ENCODE measurements at regions not wholly inside any gene's neighbourhood (a gene's known extent, or its start where the extent isn't known, plus 50 kb on each side); places are given as distances from the start of the nearest gene placed in this dataset.
"Not testable (repeated sequence)": the region's sequence is repeated elsewhere in the genome, so short reads cannot be mapped to it uniquely, and the experiment has no call there.

- no peak for DNase-seq (ENCODE audit: low spot score)
Observed at GRCh38 chr13:87311165-87311564, 360.0 kb upstream of the SLITRK5 start.

GRCh38 chr13:87314822-87315221 lies 356.3 kb upstream of the SLITRK5 start:
- DNase-seq (ENCODE audit: low spot score) = no peak

GRCh38 chr13:87322386-87322785 lies 348.8 kb upstream of the SLITRK5 start:
- no peak for DNase-seq (ENCODE audit: low spot score)

GRCh38 chr13:87324558-87324957 lies 346.6 kb upstream of the SLITRK5 start:
- DNase-seq (ENCODE audit: low spot score) = no peak

GRCh38 chr13:87331178-87331577 lies 340.0 kb upstream of the SLITRK5 start:
- no peak for DNase-seq (ENCODE audit: low spot score)

GRCh38 chr13:87333599-87333998 lies 337.6 kb upstream of the SLITRK5 start:
- DNase-seq (ENCODE audit: low spot score) = no peak

GRCh38 chr13:87334176-87334575 lies 337.0 kb upstream of the SLITRK5 start:
- no peak for DNase-seq (ENCODE audit: low spot score)

GRCh38 chr13:87336346-87336889 lies 334.8 kb upstream of the SLITRK5 start:
- not testable (repeated sequence) for DNase-seq (ENCODE audit: low spot score)

GRCh38 chr13:87344176-87344575 lies 327.0 kb upstream of the SLITRK5 start:
- no peak for DNase-seq (ENCODE audit: low spot score)

GRCh38 chr13:87355451-87355850 lies 315.7 kb upstream of the SLITRK5 start:
- no peak for DNase-seq (ENCODE audit: low spot score)

- DNase-seq (ENCODE audit: low spot score) = no peak
Observed at GRCh38 chr13:87356314-87356713, 314.9 kb upstream of the SLITRK5 start.

GRCh38 chr13:87358319-87358718 lies 312.9 kb upstream of the SLITRK5 start:
- DNase-seq (ENCODE audit: low spot score) = no peak

- DNase-seq (ENCODE audit: low spot score) = no peak
Observed at GRCh38 chr13:87361216-87361615, 310.0 kb upstream of the SLITRK5 start.

- DNase-seq (ENCODE audit: low spot score) = no peak
Observed at GRCh38 chr13:87368639-87369038, 302.5 kb upstream of the SLITRK5 start.

GRCh38 chr13:87376081-87376480 lies 295.1 kb upstream of the SLITRK5 start:
- DNase-seq (ENCODE audit: low spot score) = no peak

- no peak for DNase-seq (ENCODE audit: low spot score)
Observed at GRCh38 chr13:87384099-87384498, 287.1 kb upstream of the SLITRK5 start.

- DNase-seq (ENCODE audit: low spot score) = no peak
Observed at GRCh38 chr13:87393358-87393757, 277.8 kb upstream of the SLITRK5 start.

GRCh38 chr13:87398047-87398446 lies 273.1 kb upstream of the SLITRK5 start:
- no peak for DNase-seq (ENCODE audit: low spot score)

- no peak for DNase-seq (ENCODE audit: low spot score)
Observed at GRCh38 chr13:87403748-87404432, 267.3 kb upstream of the SLITRK5 start.

- no peak for DNase-seq (ENCODE audit: low spot score)
Observed at GRCh38 chr13:87426742-87427141, 244.4 kb upstream of the SLITRK5 start.

GRCh38 chr13:87444135-87444534 lies 227.0 kb upstream of the SLITRK5 start:
- DNase-seq (ENCODE audit: low spot score) = no peak

- DNase-seq (ENCODE audit: low spot score) = no peak
Observed at GRCh38 chr13:87452281-87452680, 218.9 kb upstream of the SLITRK5 start.

- no peak for DNase-seq (ENCODE audit: low spot score)
Observed at GRCh38 chr13:87453244-87453643, 217.9 kb upstream of the SLITRK5 start.
